ENCODE measurements at regions not wholly inside any gene's neighbourhood (a gene's known extent, or its start where the extent isn't known, plus 50 kb on each side); places are given as distances from the start of the nearest gene placed in this dataset.

DNA sequence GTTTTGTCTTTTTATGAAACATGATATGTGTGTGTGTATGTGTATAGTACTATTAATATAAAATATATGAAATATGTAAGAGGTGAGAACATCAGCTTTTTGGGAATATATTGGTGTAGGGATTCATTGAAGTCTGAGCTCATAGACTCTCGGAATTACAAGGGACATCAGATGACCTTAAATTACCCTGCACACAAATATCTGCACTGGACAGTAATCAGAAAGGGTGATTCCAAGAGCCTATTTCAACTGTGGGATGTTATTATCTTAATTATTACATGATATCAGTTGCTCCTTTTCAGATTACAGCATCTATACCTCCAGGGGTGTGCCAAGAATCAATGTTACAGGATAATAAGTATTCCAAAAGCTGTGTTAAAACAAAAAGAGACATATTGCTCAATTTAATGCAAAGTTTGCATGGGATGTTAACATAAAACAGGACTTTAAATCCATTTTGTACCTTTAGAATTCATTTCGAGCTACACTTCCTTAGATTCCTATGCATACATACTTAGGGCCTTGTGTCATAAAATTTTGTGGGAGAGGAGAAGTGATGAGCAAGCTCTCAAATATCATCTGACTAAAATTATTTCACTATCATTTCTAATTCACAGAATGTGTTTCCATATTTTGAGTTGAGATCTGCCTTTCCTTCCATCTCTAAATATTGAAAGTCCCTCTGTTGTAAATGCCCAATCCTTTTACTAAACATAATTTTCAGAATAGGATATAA lies 365.2 kb downstream of the BRINP1 start:
- TF ChIP-seq, protein P1, sequence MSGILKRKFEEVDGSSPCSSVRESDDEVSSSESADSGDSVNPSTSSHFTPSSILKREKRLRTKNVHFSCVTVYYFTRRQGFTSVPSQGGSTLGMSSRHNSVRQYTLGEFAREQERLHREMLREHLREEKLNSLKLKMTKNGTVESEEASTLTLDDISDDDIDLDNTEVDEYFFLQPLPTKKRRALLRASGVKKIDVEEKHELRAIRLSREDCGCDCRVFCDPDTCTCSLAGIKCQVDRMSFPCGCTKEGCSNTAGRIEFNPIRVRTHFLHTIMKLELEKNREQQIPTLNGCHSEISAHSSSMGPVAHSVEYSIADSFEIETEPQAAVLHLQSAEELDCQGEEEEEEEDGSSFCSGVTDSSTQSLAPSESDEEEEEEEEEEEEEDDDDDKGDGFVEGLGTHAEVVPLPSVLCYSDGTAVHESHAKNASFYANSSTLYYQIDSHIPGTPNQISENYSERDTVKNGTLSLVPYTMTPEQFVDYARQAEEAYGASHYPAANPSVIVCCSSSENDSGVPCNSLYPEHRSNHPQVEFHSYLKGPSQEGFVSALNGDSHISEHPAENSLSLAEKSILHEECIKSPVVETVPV (CRISPR knock-in tag; IDR thresholded peaks at IDR 0.05): no peak
- TF ChIP-seq, protein P2, sequence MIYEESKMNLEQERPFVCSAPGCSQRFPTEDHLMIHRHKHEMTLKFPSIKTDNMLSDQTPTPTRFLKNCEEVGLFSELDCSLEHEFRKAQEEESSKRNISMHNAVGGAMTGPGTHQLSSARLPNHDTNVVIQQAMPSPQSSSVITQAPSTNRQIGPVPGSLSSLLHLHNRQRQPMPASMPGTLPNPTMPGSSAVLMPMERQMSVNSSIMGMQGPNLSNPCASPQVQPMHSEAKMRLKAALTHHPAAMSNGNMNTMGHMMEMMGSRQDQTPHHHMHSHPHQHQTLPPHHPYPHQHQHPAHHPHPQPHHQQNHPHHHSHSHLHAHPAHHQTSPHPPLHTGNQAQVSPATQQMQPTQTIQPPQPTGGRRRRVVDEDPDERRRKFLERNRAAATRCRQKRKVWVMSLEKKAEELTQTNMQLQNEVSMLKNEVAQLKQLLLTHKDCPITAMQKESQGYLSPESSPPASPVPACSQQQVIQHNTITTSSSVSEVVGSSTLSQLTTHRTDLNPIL (CRISPR knock-in tag; IDR thresholded peaks at IDR 0.05; ENCODE audit: low read depth): no peak
- TF ChIP-seq ARNTL (CRISPR knock-in tag; IDR thresholded peaks at IDR 0.05; ENCODE audit: borderline replicate concordance, low read depth) (no peak), SNAI2 (CRISPR knock-in tag; IDR thresholded peaks at IDR 0.05) (no peak), ZNF565 (CRISPR knock-in tag; conservative IDR thresholded peaks at IDR 0.05; ENCODE audit: low read depth) (no peak), TCF4 (CRISPR knock-in tag; IDR thresholded peaks at IDR 0.05; ENCODE audit: borderline replicate concordance) (no peak)
- TF ChIP-seq, protein P3, sequence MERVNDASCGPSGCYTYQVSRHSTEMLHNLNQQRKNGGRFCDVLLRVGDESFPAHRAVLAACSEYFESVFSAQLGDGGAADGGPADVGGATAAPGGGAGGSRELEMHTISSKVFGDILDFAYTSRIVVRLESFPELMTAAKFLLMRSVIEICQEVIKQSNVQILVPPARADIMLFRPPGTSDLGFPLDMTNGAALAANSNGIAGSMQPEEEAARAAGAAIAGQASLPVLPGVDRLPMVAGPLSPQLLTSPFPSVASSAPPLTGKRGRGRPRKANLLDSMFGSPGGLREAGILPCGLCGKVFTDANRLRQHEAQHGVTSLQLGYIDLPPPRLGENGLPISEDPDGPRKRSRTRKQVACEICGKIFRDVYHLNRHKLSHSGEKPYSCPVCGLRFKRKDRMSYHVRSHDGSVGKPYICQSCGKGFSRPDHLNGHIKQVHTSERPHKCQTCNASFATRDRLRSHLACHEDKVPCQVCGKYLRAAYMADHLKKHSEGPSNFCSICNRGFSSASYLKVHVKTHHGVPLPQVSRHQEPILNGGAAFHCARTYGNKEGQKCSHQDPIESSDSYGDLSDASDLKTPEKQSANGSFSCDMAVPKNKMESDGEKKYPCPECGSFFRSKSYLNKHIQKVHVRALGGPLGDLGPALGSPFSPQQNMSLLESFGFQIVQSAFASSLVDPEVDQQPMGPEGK (CRISPR knock-in tag; IDR thresholded peaks at IDR 0.05; ENCODE audit: borderline replicate concordance): no peak
- ATAC-seq: no peak

DNA sequence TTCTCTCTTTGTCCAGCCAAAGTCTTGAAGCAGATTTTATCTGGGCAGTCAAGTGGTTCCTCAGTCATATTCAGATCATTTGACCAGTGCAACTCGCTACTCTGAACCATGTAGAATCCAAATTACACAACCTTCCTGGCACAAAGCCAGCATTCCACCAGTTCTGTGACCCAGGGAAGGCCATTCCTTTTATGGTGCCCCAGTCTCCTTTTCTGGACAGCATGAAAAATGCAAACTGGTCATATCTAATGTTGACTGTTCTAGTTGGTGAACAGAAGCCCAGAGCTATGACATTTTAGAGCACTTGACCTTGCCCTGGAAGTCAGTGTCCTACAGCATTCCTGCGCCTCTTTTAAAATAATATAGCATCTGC lies 364.6 kb downstream of the BRINP1 start:
- no peak for ATAC-seq
- TF ChIP-seq ZFP3 (CRISPR knock-in tag; IDR thresholded peaks at IDR 0.05) (peak; percentile 82), ZNF8 (CRISPR knock-in tag; IDR thresholded peaks at IDR 0.05) (no peak)

DNA sequence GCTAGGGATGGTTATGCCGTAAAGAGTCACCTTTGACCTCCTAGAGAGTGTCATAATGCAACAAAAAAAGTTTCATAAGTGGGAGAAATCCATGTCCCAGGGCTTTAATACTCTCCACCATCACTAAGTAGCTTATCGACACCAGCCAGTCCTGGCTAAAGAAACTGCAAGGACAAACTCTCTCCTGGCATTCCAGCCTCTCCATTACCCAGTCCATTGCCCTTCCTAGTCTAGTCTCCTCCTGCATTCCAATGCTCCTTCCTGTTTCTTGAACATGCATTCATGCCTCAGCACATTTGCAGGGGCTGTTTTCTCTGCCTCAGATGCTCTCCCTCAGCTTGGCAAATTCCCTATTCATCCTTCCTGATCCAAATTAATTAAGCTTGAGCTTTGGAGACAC lies 364.1 kb downstream of the BRINP1 start:
- ATAC-seq: no peak
- TF ChIP-seq ZC3H10 (CRISPR knock-in tag; IDR thresholded peaks at IDR 0.05) (no peak), CSDC2 (CRISPR knock-in tag; IDR thresholded peaks at IDR 0.05) (no peak), ESRRG (CRISPR knock-in tag; IDR thresholded peaks at IDR 0.05) (no peak), PPARA (CRISPR knock-in tag; IDR thresholded peaks at IDR 0.05; ENCODE audit: borderline replicate concordance) (no peak), TOX (CRISPR knock-in tag; IDR thresholded peaks at IDR 0.05; ENCODE audit: borderline replicate concordance) (no peak), TCF4 (CRISPR knock-in tag; IDR thresholded peaks at IDR 0.05; ENCODE audit: borderline replicate concordance) (no peak)
- TF ChIP-seq, protein P4, sequence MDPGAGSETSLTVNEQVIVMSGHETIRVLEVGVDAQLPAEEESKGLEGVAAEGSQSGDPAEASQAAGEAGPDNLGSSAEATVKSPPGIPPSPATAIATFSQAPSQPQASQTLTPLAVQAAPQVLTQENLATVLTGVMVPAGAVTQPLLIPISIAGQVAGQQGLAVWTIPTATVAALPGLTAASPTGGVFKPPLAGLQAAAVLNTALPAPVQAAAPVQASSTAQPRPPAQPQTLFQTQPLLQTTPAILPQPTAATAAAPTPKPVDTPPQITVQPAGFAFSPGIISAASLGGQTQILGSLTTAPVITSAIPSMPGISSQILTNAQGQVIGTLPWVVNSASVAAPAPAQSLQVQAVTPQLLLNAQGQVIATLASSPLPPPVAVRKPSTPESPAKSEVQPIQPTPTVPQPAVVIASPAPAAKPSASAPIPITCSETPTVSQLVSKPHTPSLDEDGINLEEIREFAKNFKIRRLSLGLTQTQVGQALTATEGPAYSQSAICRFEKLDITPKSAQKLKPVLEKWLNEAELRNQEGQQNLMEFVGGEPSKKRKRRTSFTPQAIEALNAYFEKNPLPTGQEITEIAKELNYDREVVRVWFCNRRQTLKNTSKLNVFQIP (CRISPR knock-in tag; IDR thresholded peaks at IDR 0.05; ENCODE audit: borderline replicate concordance, low read depth): no peak

DNA sequence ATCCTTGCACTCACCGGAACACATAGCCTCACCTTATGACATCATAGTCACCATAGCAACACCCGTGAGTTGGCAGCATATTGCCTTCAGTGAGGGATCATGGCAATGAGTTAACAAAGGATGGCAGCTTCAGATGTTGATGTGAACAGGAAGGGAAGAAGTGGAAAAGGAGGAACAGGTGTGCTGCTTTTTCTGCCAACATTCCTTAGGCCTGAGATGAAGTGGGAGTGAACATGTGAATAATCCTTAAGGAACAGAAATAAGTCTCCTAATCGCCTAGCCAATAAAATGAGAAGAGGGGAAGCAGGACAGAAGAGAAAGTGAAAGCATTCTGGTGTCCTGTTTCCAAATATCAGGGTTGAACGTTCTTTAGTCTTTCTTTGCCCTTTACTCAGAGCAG lies 360.0 kb downstream of the BRINP1 start:
- ATAC-seq: no peak
- TF ChIP-seq PPARA (CRISPR knock-in tag; IDR thresholded peaks at IDR 0.05; ENCODE audit: borderline replicate concordance): no peak

DNA sequence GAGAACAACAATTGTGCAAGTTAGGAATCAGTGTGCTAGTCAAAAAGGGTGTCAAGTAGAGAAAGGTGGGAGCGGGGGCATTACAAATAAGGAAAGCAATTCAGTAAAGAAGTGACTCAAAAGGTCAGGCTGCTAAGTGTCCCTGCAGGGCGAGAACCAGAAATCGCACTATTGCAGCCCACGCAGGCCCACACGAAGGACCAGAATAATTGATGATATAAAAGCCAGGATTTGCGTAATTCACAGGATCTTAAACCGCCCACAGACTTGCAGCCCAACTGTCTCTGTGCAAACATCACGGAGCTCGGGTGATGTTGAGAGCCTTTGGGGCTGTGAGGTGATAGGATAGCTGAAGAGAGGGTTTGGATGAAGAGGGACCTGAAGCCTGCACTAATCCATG lies 349.0 kb downstream of the BRINP1 start:
- no peak for TF ChIP-seq ESRRG (CRISPR knock-in tag; IDR thresholded peaks at IDR 0.05)
- TF ChIP-seq, protein P1 (CRISPR knock-in tag; IDR thresholded peaks at IDR 0.05): no peak
- TF ChIP-seq ZNF70 (CRISPR knock-in tag; IDR thresholded peaks at IDR 0.05): no peak
- no peak for TF ChIP-seq ZNF565 (CRISPR knock-in tag; conservative IDR thresholded peaks at IDR 0.05; ENCODE audit: low read depth)
- TF ChIP-seq ZNF8 (CRISPR knock-in tag; IDR thresholded peaks at IDR 0.05): no peak
- TF ChIP-seq GLIS3 (CRISPR knock-in tag; IDR thresholded peaks at IDR 0.05): no peak
- TF ChIP-seq TCF4 (CRISPR knock-in tag; IDR thresholded peaks at IDR 0.05; ENCODE audit: borderline replicate concordance): no peak
- TF ChIP-seq ISL1 (CRISPR knock-in tag; IDR thresholded peaks at IDR 0.05): no peak
- no peak for TF ChIP-seq SNAI2 (CRISPR knock-in tag; IDR thresholded peaks at IDR 0.05)
- no peak for TF ChIP-seq ZFP3 (CRISPR knock-in tag; IDR thresholded peaks at IDR 0.05)
- TF ChIP-seq, protein P3 (CRISPR knock-in tag; IDR thresholded peaks at IDR 0.05; ENCODE audit: borderline replicate concordance): no peak
- TF ChIP-seq RARB (CRISPR knock-in tag; IDR thresholded peaks at IDR 0.05): no peak
- ATAC-seq: no peak
